ENCODE measurements at regions not wholly inside any gene's neighbourhood (a gene's known extent, or its start where the extent isn't known, plus 50 kb on each side); places are given as distances from the start of the nearest gene placed in this dataset.

DNA sequence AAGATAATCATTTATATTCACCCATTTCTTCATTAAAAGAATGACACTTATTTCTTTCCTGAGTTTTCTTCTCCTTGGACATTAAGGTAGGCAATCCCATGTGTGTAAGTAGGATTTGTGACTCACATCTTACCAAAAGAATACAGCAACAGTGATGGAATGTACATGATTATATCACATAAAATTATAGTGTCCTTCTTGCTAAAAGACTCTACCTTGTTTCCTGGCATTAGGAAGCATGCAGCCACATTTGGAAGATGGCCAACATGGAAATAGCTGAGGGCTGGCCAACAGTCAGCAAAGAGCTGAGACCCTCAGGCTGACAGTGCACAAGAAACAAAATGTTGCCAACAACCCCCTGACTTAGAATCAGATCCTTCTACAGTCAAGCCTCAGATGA is 327.9 kb upstream of the MARCKS start:
- TF ChIP-seq POLR2A (IDR thresholded peaks at IDR 0.05) = no peak
- TF ChIP-seq, protein P1, sequence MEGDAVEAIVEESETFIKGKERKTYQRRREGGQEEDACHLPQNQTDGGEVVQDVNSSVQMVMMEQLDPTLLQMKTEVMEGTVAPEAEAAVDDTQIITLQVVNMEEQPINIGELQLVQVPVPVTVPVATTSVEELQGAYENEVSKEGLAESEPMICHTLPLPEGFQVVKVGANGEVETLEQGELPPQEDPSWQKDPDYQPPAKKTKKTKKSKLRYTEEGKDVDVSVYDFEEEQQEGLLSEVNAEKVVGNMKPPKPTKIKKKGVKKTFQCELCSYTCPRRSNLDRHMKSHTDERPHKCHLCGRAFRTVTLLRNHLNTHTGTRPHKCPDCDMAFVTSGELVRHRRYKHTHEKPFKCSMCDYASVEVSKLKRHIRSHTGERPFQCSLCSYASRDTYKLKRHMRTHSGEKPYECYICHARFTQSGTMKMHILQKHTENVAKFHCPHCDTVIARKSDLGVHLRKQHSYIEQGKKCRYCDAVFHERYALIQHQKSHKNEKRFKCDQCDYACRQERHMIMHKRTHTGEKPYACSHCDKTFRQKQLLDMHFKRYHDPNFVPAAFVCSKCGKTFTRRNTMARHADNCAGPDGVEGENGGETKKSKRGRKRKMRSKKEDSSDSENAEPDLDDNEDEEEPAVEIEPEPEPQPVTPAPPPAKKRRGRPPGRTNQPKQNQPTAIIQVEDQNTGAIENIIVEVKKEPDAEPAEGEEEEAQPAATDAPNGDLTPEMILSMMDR (IDR thresholded peaks at IDR 0.05) = no peak

GRCh38 chr6:113529879-113530278 is 327.3 kb upstream of the MARCKS start:
- TF ChIP-seq, protein P1 (IDR thresholded peaks at IDR 0.05) = no peak
- TF ChIP-seq POLR2A (IDR thresholded peaks at IDR 0.05) = no peak
- Histone ChIP-seq H3K4me3 (no peak overlapping the region), H3K9me3 (no peaks in the 10 kb centered on the region), H3K27me3 (no peaks in the 10 kb centered on the region), H3K27ac (no peak overlapping the region), H3K4me1 (no peaks in the 10 kb centered on the region), H3K36me3 (no peaks in the 10 kb centered on the region)
- DNase-seq = no peak

More for the DNA sequence above, 327.9 kb upstream of the MARCKS start:
- Histone ChIP-seq H3K9me3 (no peaks in the 10 kb centered on the region), H3K27me3 (no peaks in the 10 kb centered on the region), H3K4me1 (no peaks in the 10 kb centered on the region), H3K36me3 (no peaks in the 10 kb centered on the region), H3K4me3 (no peak overlapping the region), H3K27ac (no peak overlapping the region)
- DNase-seq = no peak

DNA sequence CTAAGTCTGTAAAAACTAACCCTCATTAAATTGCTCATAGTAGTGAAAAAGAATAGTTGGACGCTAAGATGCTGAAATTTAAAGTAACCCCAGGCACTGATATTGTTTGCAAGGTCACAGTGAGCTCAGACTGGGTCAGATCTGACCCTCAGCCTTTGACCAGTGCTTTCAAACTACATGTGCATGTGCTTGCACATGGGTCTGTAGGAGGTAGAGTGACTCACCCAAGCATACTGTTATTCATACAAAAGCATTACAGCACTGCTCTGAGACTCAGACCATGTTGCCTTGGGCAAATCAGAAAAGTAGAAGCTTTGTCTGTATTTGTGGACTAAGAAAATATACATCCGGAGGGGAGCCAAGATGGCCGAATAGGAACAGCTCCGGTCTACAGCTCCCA is 326.4 kb upstream of the MARCKS start:
- H3K27me3 ChIP-seq = no peaks in the 10 kb centered on the region
- H3K36me3 ChIP-seq = no peaks in the 10 kb centered on the region
- H3K4me3 ChIP-seq = no peak overlapping the region
- DNase-seq = no peak
- TF ChIP-seq POLR2A (IDR thresholded peaks at IDR 0.05) = no peak
- TF ChIP-seq, protein P1 (IDR thresholded peaks at IDR 0.05) = no peak
- no peak overlapping the region for H3K27ac ChIP-seq
- no peaks in the 10 kb centered on the region for H3K9me3 ChIP-seq
- no peaks in the 10 kb centered on the region for H3K4me1 ChIP-seq

DNA sequence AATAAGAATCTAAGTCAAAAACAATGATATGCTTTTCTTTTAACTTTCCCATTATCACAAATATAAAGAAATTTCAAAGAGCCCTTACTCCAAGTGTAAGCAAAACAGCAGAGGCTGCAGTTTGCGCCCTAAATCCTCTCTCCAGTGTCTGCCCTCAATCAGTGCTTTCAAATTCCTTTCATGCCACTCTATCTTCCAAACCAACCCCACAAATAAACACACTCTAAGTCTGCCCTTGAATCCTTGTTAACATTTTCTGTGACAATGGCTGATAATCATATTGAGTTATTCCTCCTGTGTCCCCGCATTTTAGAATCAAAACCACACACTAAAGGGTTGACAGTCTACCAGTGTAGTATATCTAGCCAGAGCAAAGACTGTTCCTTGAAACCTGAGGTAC is 317.9 kb upstream of the MARCKS start:
- no peaks in the 10 kb centered on the region for H3K4me1 ChIP-seq
- TF ChIP-seq, protein P1 (IDR thresholded peaks at IDR 0.05) = no peak
- TF ChIP-seq POLR2A (IDR thresholded peaks at IDR 0.05) = no peak
- H3K9me3 ChIP-seq = no peaks in the 10 kb centered on the region
- no peak overlapping the region for H3K27ac ChIP-seq
- no peaks in the 10 kb centered on the region for H3K36me3 ChIP-seq
- H3K4me3 ChIP-seq = no peak overlapping the region
- no peak for DNase-seq
- no peaks in the 10 kb centered on the region for H3K27me3 ChIP-seq

GRCh38 chr6:113539623-113540022 is 317.5 kb upstream of the MARCKS start:
- Histone ChIP-seq H3K27me3 (no peaks in the 10 kb centered on the region), H3K27ac (no peak overlapping the region), H3K4me1 (no peaks in the 10 kb centered on the region), H3K4me3 (no peak overlapping the region), H3K9me3 (no peaks in the 10 kb centered on the region), H3K36me3 (no peaks in the 10 kb centered on the region)
- TF ChIP-seq POLR2A (IDR thresholded peaks at IDR 0.05) = no peak
- TF ChIP-seq, protein P1 (IDR thresholded peaks at IDR 0.05) = no peak
- DNase-seq = no peak

GRCh38 chr6:113540466-113540865 is 316.7 kb upstream of the MARCKS start:
- no peaks in the 10 kb centered on the region for H3K27me3 ChIP-seq
- H3K36me3 ChIP-seq = no peaks in the 10 kb centered on the region
- H3K9me3 ChIP-seq = no peaks in the 10 kb centered on the region
- H3K4me3 ChIP-seq = no peak overlapping the region
- no peak for TF ChIP-seq POLR2A (IDR thresholded peaks at IDR 0.05)
- TF ChIP-seq, protein P1 (IDR thresholded peaks at IDR 0.05) = no peak
- no peak for DNase-seq
- H3K27ac ChIP-seq = no peak overlapping the region
- no peaks in the 10 kb centered on the region for H3K4me1 ChIP-seq
